Aorta (tissue), 5 donors: ENCODE measurements at regions not wholly inside any gene's neighbourhood (a gene's known extent, or its start where the extent isn't known, plus 50 kb on each side); places are given as distances from the start of the nearest gene placed in this dataset.
"Not testable (repeated sequence)": the region's sequence is repeated elsewhere in the genome, so short reads cannot be mapped to it uniquely, and the experiment has no call there.

ENCODE experiments used
- ATAC-seq: fragments of 200-7000 bp; cut with Tn5 transposase; one replicate; pipeline ENCODE4 v1.9.1; 2022; ENCODE audit warnings: moderate library complexity; ENCODE audit not compliant: low FRiP score
- DNase-seq, 2 donors: peaks; one replicate each; pipeline ENCODE4 v3.0.0-alpha.2; 2020
- H3K27ac ChIP-seq, 2 donors: one replicate each; pipeline ENCODE4 v1.5.1; 2013; ENCODE audit warnings: low read length in 2 of 2, mild to moderate bottlenecking in 2 of 2, moderate library complexity in 2 of 2, control low read depth in 1 of 2, inconsistent platforms in 1 of 2, low read depth in 1 of 2
- H3K27me3 ChIP-seq, 2 donors: one replicate each; pipeline ENCODE4 v1.6.1; 2013; ENCODE audit warnings: control low read depth in 1 of 2, low read length in 1 of 2, mild to moderate bottlenecking in 1 of 2, moderate library complexity in 1 of 2; ENCODE audit not compliant: insufficient read depth in 2 of 2, control insufficient read depth in 1 of 2
- H3K36me3 ChIP-seq, 2 donors: one replicate each; pipeline ENCODE4 v1.6.1; 2013; ENCODE audit warnings: control low read depth in 1 of 2, low read length in 1 of 2, mild to moderate bottlenecking in 1 of 2; ENCODE audit not compliant: insufficient read depth in 2 of 2, control insufficient read depth in 1 of 2
- H3K4me1 ChIP-seq, 2 donors: one replicate each; pipeline ENCODE4 v1.6.1; 2013; ENCODE audit warnings: low read length in 2 of 2, control low read depth in 1 of 2, mild to moderate bottlenecking in 1 of 2, moderate library complexity in 1 of 2; ENCODE audit not compliant: insufficient read depth in 2 of 2, control insufficient read depth in 1 of 2
- H3K4me3 ChIP-seq, 2 donors: one replicate each; pipeline ENCODE4 v1.5.1; 2013; ENCODE audit warnings: low read length in 2 of 2, control low read depth in 1 of 2, mild to moderate bottlenecking in 1 of 2
- H3K9me3 ChIP-seq: one replicate; pipeline ENCODE4 v1.6.1; 2013; ENCODE audit warnings: mild to moderate bottlenecking, low read length; ENCODE audit not compliant: control insufficient read depth
- WGBS, 2 donors: extraction: QIAGEN DNeasy Blood & Tissue Kit; methylation state at CpG; one replicate each; pipeline ENCODE4 v1.1.7; 2013; 5-methylcytosine and 5-hydroxymethylcytosine counted together
- intact Hi-C, 2 donors: fragments of 100-400 bp; cut with DNase I; formaldehyde crosslinking; loops; one replicate each; pipeline versions ENCODE4 v1.14.2 to v1.15.0; 2022
- donor health status: healthy with polysubstance abuse.
- donor health status: Bipolar disorder and iron deficiency.
- donor health status: DM: no; HTN: no; CAD: no.
- donor health status: DM: no; HTN: no; CAD: no.
- donor health status: DM: yes; HTN: yes; CAD: no.

GRCh38 chr11:42417691-42418090 is 894.1 kb upstream of the API5 start:
- Histone ChIP-seq H3K4me1 (no peaks in the 10 kb centered on the region), H3K4me3 (no peak overlapping the region), H3K9me3 (no peaks in the 10 kb centered on the region), H3K36me3 (no peaks in the 10 kb centered on the region), H3K27me3 (no peaks in the 10 kb centered on the region), H3K27ac (no peak overlapping the region)
- intact Hi-C loops = no loop called here
- ATAC-seq (no peak), DNase-seq (no peak)

GRCh38 chr11:42422090-42422489 is 889.7 kb upstream of the API5 start:
- WGBS, 2 donors = 88 to 91% methylated on average over 1 of the region's 1 CpG
- Histone ChIP-seq H3K4me1 (no peaks in the 10 kb centered on the region), H3K9me3 (no peaks in the 10 kb centered on the region), H3K4me3 (no peak overlapping the region), H3K27me3 (no peaks in the 10 kb centered on the region), H3K36me3 (no peaks in the 10 kb centered on the region), H3K27ac (no peak overlapping the region)
- no peak for ATAC-seq
- DNase-seq = no peak
- intact Hi-C loops = no loop called here

GRCh38 chr11:42434911-42435310 is 876.9 kb upstream of the API5 start:
- ATAC-seq, intact Hi-C loops, H3K4me1 ChIP-seq, H3K36me3 ChIP-seq, DNase-seq, H3K9me3 ChIP-seq, H3K27ac ChIP-seq, H3K4me3 ChIP-seq, H3K27me3 ChIP-seq: not testable (repeated sequence)
- WGBS, 2 donors = 94% methylated on average over 25 of the region's 25 CpGs

- H3K27me3 ChIP-seq = no peaks in the 10 kb centered on the region
- intact Hi-C loops = no loop called here
- ATAC-seq = no peak
- no peak for DNase-seq
- no peaks in the 10 kb centered on the region for H3K36me3 ChIP-seq
- WGBS, 2 donors = 65 to 67% methylated on average over 4 of the region's 4 CpGs
- no peak overlapping the region for H3K27ac ChIP-seq
- no peaks in the 10 kb centered on the region for H3K9me3 ChIP-seq
- no peaks in the 10 kb centered on the region for H3K4me1 ChIP-seq
- H3K4me3 ChIP-seq = no peak overlapping the region
Observed at GRCh38 chr11:42444406-42444805, 867.4 kb upstream of the API5 start.

- Histone ChIP-seq H3K27ac (no peak overlapping the region), H3K9me3 (no peaks in the 10 kb centered on the region), H3K36me3 (no peaks in the 10 kb centered on the region), H3K27me3 (no peaks in the 10 kb centered on the region), H3K4me3 (no peak overlapping the region), H3K4me1 (no peaks in the 10 kb centered on the region)
- intact Hi-C loops = no loop called here
- DNase-seq = no peak
- 50 to 60% methylated on average over 8 of the region's 8 CpGs for WGBS, 2 donors
- ATAC-seq = no peak
Observed at GRCh38 chr11:42462558-42463310, 849.1 kb upstream of the API5 start.

GRCh38 chr11:42465623-42466022 is 846.2 kb upstream of the API5 start:
- 62 to 84% methylated on average over 2 of the region's 2 CpGs for WGBS, 2 donors
- Histone ChIP-seq H3K9me3 (no peaks in the 10 kb centered on the region), H3K4me3 (no peak overlapping the region), H3K27ac (no peak overlapping the region), H3K27me3 (no peaks in the 10 kb centered on the region), H3K36me3 (no peaks in the 10 kb centered on the region), H3K4me1 (no peaks in the 10 kb centered on the region)
- ATAC-seq (no peak), DNase-seq (no peak)
- intact Hi-C loops = no loop called here

GRCh38 chr11:42473106-42473505 is 838.7 kb upstream of the API5 start:
- DNase-seq = no peak
- H3K9me3 ChIP-seq = no peaks in the 10 kb centered on the region
- intact Hi-C loops = no loop called here
- WGBS, 2 donors = 34 to 52% methylated on average over 4 of the region's 4 CpGs
- ATAC-seq = no peak
- no peaks in the 10 kb centered on the region for H3K36me3 ChIP-seq
- no peaks in the 10 kb centered on the region for H3K27me3 ChIP-seq
- H3K4me1 ChIP-seq = no peaks in the 10 kb centered on the region
- no peak overlapping the region for H3K27ac ChIP-seq
- no peak overlapping the region for H3K4me3 ChIP-seq

- H3K4me3 ChIP-seq = no peak overlapping the region
- H3K27me3 ChIP-seq = no peaks in the 10 kb centered on the region
- no peak overlapping the region for H3K27ac ChIP-seq
- DNase-seq (no peak), ATAC-seq (no peak)
- H3K4me1 ChIP-seq = no peaks in the 10 kb centered on the region
- no peaks in the 10 kb centered on the region for H3K36me3 ChIP-seq
- H3K9me3 ChIP-seq = peaks cover 2% of the 10 kb centered on the region
- intact Hi-C loops = no loop called here
Observed at GRCh38 chr11:42482822-42483221, 829.0 kb upstream of the API5 start.

- WGBS, 2 donors = 60 to 63% methylated on average over 3 of the region's 3 CpGs
Observed at GRCh38 chr11:42490506-42490905, 821.3 kb upstream of the API5 start.

More at GRCh38 chr11:42490506-42490905, 821.3 kb upstream of the API5 start:
- Histone ChIP-seq H3K36me3 (no peaks in the 10 kb centered on the region), H3K27ac (no peak overlapping the region), H3K4me3 (no peak overlapping the region), H3K27me3 (no peaks in the 10 kb centered on the region), H3K9me3 (no peaks in the 10 kb centered on the region), H3K4me1 (no peaks in the 10 kb centered on the region)
- intact Hi-C loops = no loop called here
- DNase-seq (no peak), ATAC-seq (no peak)
